ENCODE measurements at regions not wholly inside any gene's neighbourhood (a gene's known extent, or its start where the extent isn't known, plus 50 kb on each side); places are given as distances from the start of the nearest gene placed in this dataset.

- 73 to 78% methylated on average over 5 of the region's 5 CpGs for WGBS, 2 donors
- H3K9me3 ChIP-seq, result no peaks in the 10 kb centered on the region
- DNase-seq, result no peak
- no peak overlapping the region for H3K27ac ChIP-seq
- no peaks in the 10 kb centered on the region for H3K36me3 ChIP-seq
- H3K4me1 ChIP-seq, result peaks cover 0 to under 1% of the 10 kb centered on the region in 2 donors
- TF ChIP-seq CTCF (IDR thresholded peaks at IDR 0.05), result no peak
- TF ChIP-seq POLR2A (IDR thresholded peaks at IDR 0.05), result no peak
- no peak overlapping the region for H3K4me3 ChIP-seq (replicated peaks in 1 of 3)
- intact Hi-C loops (cut with DNase I), result no loop called here
- no peaks in the 10 kb centered on the region for H3K27me3 ChIP-seq
These were observed 112.3 kb upstream of the C14orf180 start for GRCh38 chr14:104467236-104467635.

GRCh38 chr14:104467641-104468040 is 111.9 kb upstream of the C14orf180 start:
- DNase-seq, result no peak
- Histone ChIP-seq H3K27me3 (no peaks in the 10 kb centered on the region), H3K4me3 (replicated peaks in 1 of 3) (no peak overlapping the region), H3K27ac (no peak overlapping the region), H3K9me3 (no peaks in the 10 kb centered on the region), H3K36me3 (no peaks in the 10 kb centered on the region), H3K4me1 (no peaks in the 10 kb centered on the region)
- 84 to 94% methylated on average over 7 of the region's 7 CpGs for WGBS, 2 donors
- intact Hi-C loops (cut with DNase I), result no loop called here
- TF ChIP-seq CTCF (IDR thresholded peaks at IDR 0.05) (no peak), POLR2A (IDR thresholded peaks at IDR 0.05) (no peak)

- 90 to 93% methylated on average over 6 of the region's 6 CpGs for WGBS, 2 donors
These were observed 110.0 kb upstream of the C14orf180 start for GRCh38 chr14:104469591-104469990.

GRCh38 chr14:104470588-104470987 is 109.0 kb upstream of the C14orf180 start:
- DNase-seq, result no peak
- Histone ChIP-seq H3K36me3 (no peaks in the 10 kb centered on the region), H3K27me3 (no peaks in the 10 kb centered on the region), H3K9me3 (no peaks in the 10 kb centered on the region), H3K4me3 (replicated peaks in 1 of 3) (no peak overlapping the region), H3K27ac (no peak overlapping the region), H3K4me1 (no peaks in the 10 kb centered on the region)
- no peak for TF ChIP-seq CTCF (IDR thresholded peaks at IDR 0.05)
- no peak for TF ChIP-seq POLR2A (IDR thresholded peaks at IDR 0.05)
- WGBS, 2 donors, result 87 to 92% methylated on average over 13 to 15 of the region's 15 CpGs
- intact Hi-C loops (cut with DNase I), result no loop called here

More at GRCh38 chr14:104469591-104469990, 110.0 kb upstream of the C14orf180 start:
- no peaks in the 10 kb centered on the region for H3K27me3 ChIP-seq
- H3K27ac ChIP-seq, result no peak overlapping the region
- no peaks in the 10 kb centered on the region for H3K9me3 ChIP-seq
- no peak for DNase-seq
- intact Hi-C loops (cut with DNase I), result no loop called here
- no peak overlapping the region for H3K4me3 ChIP-seq (replicated peaks in 1 of 3)
- no peak for TF ChIP-seq CTCF (IDR thresholded peaks at IDR 0.05)
- no peaks in the 10 kb centered on the region for H3K4me1 ChIP-seq
- no peaks in the 10 kb centered on the region for H3K36me3 ChIP-seq

- Histone ChIP-seq H3K4me1 (no peaks in the 10 kb centered on the region), H3K36me3 (no peaks in the 10 kb centered on the region), H3K4me3 (replicated peaks in 1 of 3) (no peak overlapping the region), H3K9me3 (no peaks in the 10 kb centered on the region), H3K27me3 (no peaks in the 10 kb centered on the region), H3K27ac (no peak overlapping the region)
- intact Hi-C loops (cut with DNase I), result no loop called here
- WGBS, 2 donors, result 86 to 96% methylated on average over 7 to 8 of the region's 8 CpGs
- TF ChIP-seq POLR2A (IDR thresholded peaks at IDR 0.05), result no peak
- no peak for TF ChIP-seq CTCF (IDR thresholded peaks at IDR 0.05)
- no peak for DNase-seq
These were observed 108.5 kb upstream of the C14orf180 start for GRCh38 chr14:104471114-104471513.
